K562 (cell line): ENCODE measurements at regions not wholly inside any gene's neighbourhood (a gene's known extent, or its start where the extent isn't known, plus 50 kb on each side); places are given as distances from the start of the nearest gene placed in this dataset.

Experiments
- ATAC-seq: fragments of 200-7000 bp; cut with Tn5 transposase; 3 replicates; pipeline ENCODE4 v1.9.1; 2020; ENCODE audit warnings: moderate library complexity
- BruUV-seq: library from RNA; stranded (reverse); fragments of 400-500 nt; replicated peaks from 2 replicates; lab custom pipeline; 2021; lab: Mats Ljungman, UMichigan
- CTCF ChIA-PET: fragments of 300-600 bp; formaldehyde crosslinking; extraction: SDS; loops from one replicate; lab custom pipeline; 2021; ENCODE audit warnings: low intra/inter-chr PET ratio; lab: Yijun Ruan, JAX
- POLR2A ChIA-PET: fragments of 300-600, 350-650 bp; sonication (Branson Sonifier 250); formaldehyde crosslinking; extraction: SDS; loops from one replicate; lab custom pipeline; 2021; ENCODE audit warnings: antibody characterized with exemption, inconsistent platforms; lab: Yijun Ruan, JAX
- DNase-seq, 4 experiments: peaks; one replicate each; pipeline versions ENCODE4 v3.0.0 to v3.0.0-alpha.2; 2011 to 2018; ENCODE audit warnings: low spot score in 3 of 4, mixed read lengths in 3 of 4; ENCODE audit errors: extremely low read depth in 1 of 4
- FAIRE-seq: peaks from 2 replicates; lab custom pipeline; 2011; peaks lifted over from hg19 to GRCh38; lab: Jason Lieb, UNC
- H2AFZ ChIP-seq: 2 replicates; pipeline ENCODE4 v1.6.0; 2011; ENCODE audit warnings: low read depth, low read length, control low read depth, inconsistent platforms
- H3K27ac ChIP-seq: fragments of 200-600 bp; 3 replicates; pipeline ENCODE4 v1.8.0; 2011; ENCODE audit warnings: low read depth, mild to moderate bottlenecking, control low read depth, inconsistent platforms, low read length, moderate library complexity, mixed read lengths; ENCODE audit errors: extremely low read depth
- H3K27me3 ChIP-seq, 2 experiments: fragments of 300-600 bp in 1 of 2; 2 replicates in 1 of 2; 3 replicates in 1 of 2; pipeline versions ENCODE4 v1.6.0 to v1.8.0; 2011; ENCODE audit warnings: inconsistent platforms in 2 of 2, low read length in 2 of 2, mild to moderate bottlenecking in 1 of 2, mixed read lengths in 1 of 2, moderate library complexity in 1 of 2; ENCODE audit not compliant: control insufficient read depth in 2 of 2, insufficient read depth in 2 of 2
- H3K36me3 ChIP-seq: fragments of 300-600 bp; 3 replicates; pipeline ENCODE4 v1.8.0; 2011; ENCODE audit warnings: mild to moderate bottlenecking, low read length, inconsistent platforms; ENCODE audit not compliant: control insufficient read depth, insufficient read depth
- H3K4me1 ChIP-seq, 2 experiments: fragments of 200-600 bp in 1 of 2; replicated peaks in 1 of 2; 2 replicates in 1 of 2; 3 replicates in 1 of 2; pipeline versions ENCODE4 v1.5.1 to v1.8.0; 2011; ENCODE audit warnings: inconsistent platforms in 2 of 2, low read length in 2 of 2, mild to moderate bottlenecking in 1 of 2, mixed read lengths in 1 of 2, moderate library complexity in 1 of 2; ENCODE audit not compliant: control insufficient read depth in 2 of 2, insufficient read depth in 2 of 2
- H3K4me2 ChIP-seq: 2 replicates; pipeline ENCODE4 v1.6.1; 2011; ENCODE audit warnings: low read length, control low read depth, inconsistent platforms, mixed read lengths; ENCODE audit not compliant: insufficient read depth
- H3K4me3 ChIP-seq: fragments of 200-600 bp; sonication (generic), shearing (Covaris generic); 2 replicates; pipeline ENCODE4 v1.5.1; 2016; ENCODE audit warnings: control low read depth, inconsistent platforms
- H3K79me2 ChIP-seq: fragments of 200-600 bp; 3 replicates; pipeline ENCODE4 v1.8.0; 2011; ENCODE audit warnings: low read length, inconsistent platforms; ENCODE audit not compliant: control insufficient read depth, insufficient read depth
- H3K9ac ChIP-seq, 2 experiments: 2 replicates each; pipeline versions ENCODE4 v1.6.0 to v1.6.1; 2011; ENCODE audit warnings: low read depth in 2 of 2, low read length in 2 of 2, control low read depth in 1 of 2, inconsistent platforms in 1 of 2, mild to moderate bottlenecking in 1 of 2, mixed read lengths in 1 of 2; ENCODE audit not compliant: insufficient read depth in 1 of 2
- H3K9me1 ChIP-seq: one replicate; pipeline ENCODE4 v1.6.0; 2011; ENCODE audit warnings: inconsistent platforms, mild to moderate bottlenecking, low read length, moderate library complexity; ENCODE audit not compliant: control insufficient read depth, insufficient read depth
- H3K9me3 ChIP-seq: replicated peaks from 2 replicates; pipeline ENCODE4 v1.5.1; 2011; ENCODE audit warnings: low read depth, low read length, inconsistent platforms; ENCODE audit not compliant: control insufficient read depth, insufficient read depth
- H4K20me1 ChIP-seq: replicated peaks from 2 replicates; pipeline ENCODE4 v1.6.1; 2011; ENCODE audit warnings: low read length, inconsistent platforms, mixed read lengths; ENCODE audit not compliant: control insufficient read depth, insufficient read depth
- C11orf30 ChIP-seq: fragments of 450-650 bp; IDR thresholded peaks from 2 replicates; pipeline ENCODE4 v1.6.1; 2016; ENCODE audit warnings: low read depth, mild to moderate bottlenecking
- CREB1 ChIP-seq, 2 experiments: sonication (generic) in 1 of 2; formaldehyde crosslinking in 1 of 2; IDR thresholded peaks; 2 replicates each; pipeline versions ENCODE4 v1.6.1 to v1.8.0; 2012 to 2022; ENCODE audit warnings: inconsistent platforms in 1 of 2, mild to moderate bottlenecking in 1 of 2, missing genetic modification reagents in 1 of 2, moderate library complexity in 1 of 2
- KAT7 ChIP-seq: sonication (generic); formaldehyde crosslinking; IDR thresholded peaks from 2 replicates; pipeline ENCODE4 v1.8.0; 2022; ENCODE audit warnings: missing genetic modification reagents, mild to moderate bottlenecking, borderline replicate concordance
- MAFF ChIP-seq: IDR thresholded peaks from 2 replicates; pipeline ENCODE4 v1.6.1; 2012; ENCODE audit warnings: low read length, improper control_type of control experiment
- NR2C1 ChIP-seq, 2 experiments: fragments of 450-650 bp; IDR thresholded peaks; 2 replicates each; pipeline ENCODE4 v1.6.1; 2017; ENCODE audit warnings: mild to moderate bottlenecking in 2 of 2, antibody characterized with exemption in 1 of 2, inconsistent platforms in 1 of 2, missing compliant biosample characterization in 1 of 2, missing genetic modification characterization in 1 of 2
- ZNF212 ChIP-seq: fragments of 450-650 bp; formaldehyde crosslinking; IDR thresholded peaks from 2 replicates; pipeline ENCODE4 v1.4.0; 2020; ENCODE audit warnings: mild to moderate bottlenecking
- ZNF316 ChIP-seq: fragments of 450-650 bp; IDR thresholded peaks from 2 replicates; pipeline ENCODE4 v1.6.1; 2016
- WGBS: fragments of 100-300 bp; shearing (Covaris generic); methylation state at CpG from one replicate; pipeline ENCODE4 v1.1.6; 2016; ENCODE audit warnings: low coverage, mixed read lengths; ENCODE audit not compliant: insufficient coverage; ENCODE audit errors: missing lambda C conversion rate; 5-methylcytosine and 5-hydroxymethylcytosine counted together
- in situ Hi-C: fragments of 300-500 bp; cut with MboI; formaldehyde crosslinking; loops from 4 replicates; pipeline ENCODE4 v1.15.0; 2018; ENCODE audit warnings: inconsistent platforms, mixed read lengths
- intact Hi-C: fragments of 100-400 bp; cut with micrococcal nuclease; formaldehyde crosslinking; loops from 2 replicates; pipeline ENCODE4 v1.14.2; 2022

GRCh38 chr5:119300311-119300670 lies 55.5 kb upstream of the TNFAIP8 start:
- intact Hi-C loops (no loop called here), in situ Hi-C loops (no loop called here)
- Histone ChIP-seq H3K4me3 (peak overlapping the region; percentile 29; the same call in 1 of the 2 replicates), H3K4me1 (peaks cover 4 to 40% of the 10 kb centered on the region in 2 experiments; a peak in 4 of 5 replicates), H3K9ac (peak overlapping the region; percentile 56 to 85), H3K9me1 (no peaks in the 10 kb centered on the region), H3K36me3 (no peaks in the 10 kb centered on the region; the same call in 2 of the 3 replicates), H2AFZ (peak overlapping the region; percentile 73), H3K27me3 (no peaks in the 10 kb centered on the region), H3K27ac (peak overlapping the region; percentile 67), H3K9me3 (no peaks in the 10 kb centered on the region), H4K20me1 (no peaks in the 10 kb centered on the region), H3K4me2 (peak overlapping the region; percentile 76), H3K79me2 (peaks cover 56% of the 10 kb centered on the region)
- POLR2A ChIA-PET = interaction anchor here (1.3 to 2.8 kb wide), 3 partner anchors 10 to 21 kb away, joined by 3 to 14 read pairs (median 11); no protein-coding TSS in a partner anchor
- FAIRE-seq = no peak
- no peak for DNase-seq
- WGBS = 39% methylated on average over 3 of the region's 3 CpGs
- ATAC-seq = no peak
- BruUV-seq = no TSS peak
- CTCF ChIA-PET = no interaction called here
- TF ChIP-seq ZNF212 (CRISPR knock-in tag) (no peak), KAT7 (CRISPR knock-in tag) (0 out of 2 replicates have a peak, but pooled peaks have one; percentile 19), C11orf30 (peak; percentile 59; the same call in 1 of the 2 replicates), CREB1 (IDR thresholded peaks at IDR 0.05) (no peak), CREB1 (CRISPR knock-in tag; IDR thresholded peaks at IDR 0.05) (peak; percentile 11; the same call in 1 of the 2 replicates), ZNF316 (peak; percentile 62), MAFF (peak; percentile 5; the same call in 1 of the 2 replicates), NR2C1 (IDR thresholded peaks at IDR 0.05) (no peak), NR2C1 (tag; IDR thresholded peaks at IDR 0.05) (no peak)
- TF ChIP-seq, all 486 proteins: peak for 5
